Keratinocyte (primary cell): ENCODE measurements at regions not wholly inside any gene's neighbourhood (a gene's known extent, or its start where the extent isn't known, plus 50 kb on each side); places are given as distances from the start of the nearest gene placed in this dataset.

ENCODE experiments used
- DNase-seq: peaks from one replicate; pipeline ENCODE4 v3.0.0-alpha.2; 2011; ENCODE audit warnings: low read depth, missing footprints, low spot score
- FAIRE-seq: peaks from 2 replicates; lab custom pipeline; 2011; peaks lifted over from hg19 to GRCh38; lab: Jason Lieb, UNC
- H2AFZ ChIP-seq: 2 replicates; pipeline ENCODE4 v1.6.0; 2012; ENCODE audit warnings: low read length, control low read depth, inconsistent platforms; ENCODE audit not compliant: control insufficient read depth
- H3K27ac ChIP-seq: 2 replicates; pipeline ENCODE4 v1.5.1; 2011; ENCODE audit warnings: low read length; ENCODE audit not compliant: control insufficient read depth, insufficient read depth
- H3K27me3 ChIP-seq: 3 replicates; pipeline ENCODE4 v1.6.0; 2011; ENCODE audit warnings: low read length; ENCODE audit not compliant: control insufficient read depth, insufficient read depth; ENCODE audit errors: extremely low read depth
- H3K36me3 ChIP-seq, 2 experiments: 2 replicates in 1 of 2; 3 replicates in 1 of 2; pipeline ENCODE4 v1.5.1; 2011; ENCODE audit warnings: low read length in 2 of 2, mild to moderate bottlenecking in 1 of 2; ENCODE audit not compliant: control insufficient read depth in 2 of 2, insufficient read depth in 2 of 2; ENCODE audit errors: extremely low read depth in 1 of 2
- H3K4me1 ChIP-seq: 3 replicates; pipeline ENCODE4 v1.5.1; 2011; ENCODE audit warnings: low read length; ENCODE audit not compliant: control insufficient read depth, insufficient read depth; ENCODE audit errors: extremely low read depth
- H3K4me2 ChIP-seq: 3 replicates; pipeline ENCODE4 v1.6.0; 2011; ENCODE audit warnings: low read depth, low read length; ENCODE audit not compliant: control insufficient read depth, insufficient read depth; ENCODE audit errors: extremely low read depth
- H3K4me3 ChIP-seq, 3 experiments: fragments of 200-600 bp in 1 of 3; sonication (generic) in 1 of 3; 2 replicates in 2 of 3; 3 replicates in 1 of 3; pipeline ENCODE4 v1.5.1; 2011 to 2016; ENCODE audit warnings: low read length in 3 of 3, mild to moderate bottlenecking in 3 of 3, control low read depth in 2 of 3, inconsistent platforms in 1 of 3, low read depth in 1 of 3, mixed read lengths in 1 of 3, mixed run types in 1 of 3, moderate library complexity in 1 of 3; ENCODE audit not compliant: control insufficient read depth in 2 of 3, insufficient read depth in 2 of 3; ENCODE audit errors: extremely low read depth in 1 of 3
- H3K79me2 ChIP-seq: 2 replicates; pipeline ENCODE4 v1.6.0; 2012; ENCODE audit warnings: low read length; ENCODE audit not compliant: control insufficient read depth, insufficient read depth
- H3K9ac ChIP-seq: 3 replicates; pipeline ENCODE4 v1.6.0; 2011; ENCODE audit warnings: low read length; ENCODE audit not compliant: control insufficient read depth, insufficient read depth; ENCODE audit errors: extremely low read depth
- H3K9me1 ChIP-seq: 3 replicates; pipeline ENCODE4 v1.6.0; 2011; ENCODE audit warnings: low read length; ENCODE audit not compliant: control insufficient read depth, insufficient read depth; ENCODE audit errors: extremely low read depth
- H3K9me3 ChIP-seq: 2 replicates; pipeline ENCODE4 v1.5.1; 2012; ENCODE audit warnings: low read depth, low read length; ENCODE audit not compliant: control insufficient read depth
- H4K20me1 ChIP-seq: 3 replicates; pipeline ENCODE4 v1.6.0; 2011; ENCODE audit warnings: low read length; ENCODE audit not compliant: control insufficient read depth, insufficient read depth; ENCODE audit errors: extremely low read depth
- EZH2 ChIP-seq: IDR thresholded peaks from one replicate; pipeline ENCODE4 v1.6.1; 2012; ENCODE audit warnings: inconsistent platforms, mild to moderate bottlenecking, low read length, moderate library complexity
- dilution Hi-C: fragments of 300-500 bp; cut with MboI; formaldehyde crosslinking; loops from one replicate; pipeline ENCODE4 v1.7.0; 2020; ENCODE audit warnings: low sequenced_read_pairs; ENCODE audit not compliant: extremely low pct_ligation_motif_present
- TF ChIP-seq, protein P1 (sequence below), 3 experiments: IDR thresholded peaks in 1 of 3; conservative IDR thresholded peaks in 1 of 3; optimal IDR thresholded peaks in 1 of 3; 2 replicates in 2 of 3; 3 replicates in 1 of 3; pipeline versions ENCODE3 to v1.5.1; 2011; ENCODE audit warnings: low read length in 3 of 3, mild to moderate bottlenecking in 3 of 3, moderate library complexity in 2 of 3, control low read depth in 1 of 3, inconsistent platforms in 1 of 3; ENCODE audit not compliant: insufficient read depth in 2 of 3; ENCODE audit errors: extremely low read depth in 1 of 3

DNA sequence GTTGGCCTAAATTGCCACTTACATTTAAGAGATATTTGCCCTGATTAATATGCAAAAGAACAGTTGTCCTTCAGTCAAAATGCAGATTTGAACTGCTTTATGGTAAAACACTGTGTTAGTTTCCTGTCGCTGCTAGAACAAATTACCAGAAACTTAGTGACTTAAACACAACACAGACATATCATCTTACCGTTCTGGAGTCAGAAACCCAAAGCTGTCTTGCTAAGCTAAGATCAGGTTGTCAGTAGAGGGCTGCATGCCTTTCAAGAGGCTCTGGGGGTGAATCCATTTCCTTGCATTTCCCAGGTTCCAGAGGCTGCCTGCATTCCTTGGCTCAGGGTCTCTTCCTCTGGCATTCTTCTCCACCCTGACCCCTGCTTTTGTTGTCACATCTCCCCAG, 149.5 kb downstream of the FAM161A start:
- Histone ChIP-seq H3K4me3 (no peak overlapping the region), H3K36me3 (no peaks in the 10 kb centered on the region), H3K9me1 (no peaks in the 10 kb centered on the region), H2AFZ (no peak overlapping the region), H3K79me2 (no peaks in the 10 kb centered on the region), H3K27ac (no peak overlapping the region), H3K9me3 (no peaks in the 10 kb centered on the region), H3K27me3 (no peaks in the 10 kb centered on the region), H3K9ac (no peak overlapping the region), H4K20me1 (no peaks in the 10 kb centered on the region), H3K4me2 (no peak overlapping the region), H3K4me1 (no peaks in the 10 kb centered on the region)
- DNase-seq (no peak), FAIRE-seq (no peak)
- dilution Hi-C loops = no loop called here
- TF ChIP-seq EZH2 = no peak
- TF ChIP-seq, protein P1, sequence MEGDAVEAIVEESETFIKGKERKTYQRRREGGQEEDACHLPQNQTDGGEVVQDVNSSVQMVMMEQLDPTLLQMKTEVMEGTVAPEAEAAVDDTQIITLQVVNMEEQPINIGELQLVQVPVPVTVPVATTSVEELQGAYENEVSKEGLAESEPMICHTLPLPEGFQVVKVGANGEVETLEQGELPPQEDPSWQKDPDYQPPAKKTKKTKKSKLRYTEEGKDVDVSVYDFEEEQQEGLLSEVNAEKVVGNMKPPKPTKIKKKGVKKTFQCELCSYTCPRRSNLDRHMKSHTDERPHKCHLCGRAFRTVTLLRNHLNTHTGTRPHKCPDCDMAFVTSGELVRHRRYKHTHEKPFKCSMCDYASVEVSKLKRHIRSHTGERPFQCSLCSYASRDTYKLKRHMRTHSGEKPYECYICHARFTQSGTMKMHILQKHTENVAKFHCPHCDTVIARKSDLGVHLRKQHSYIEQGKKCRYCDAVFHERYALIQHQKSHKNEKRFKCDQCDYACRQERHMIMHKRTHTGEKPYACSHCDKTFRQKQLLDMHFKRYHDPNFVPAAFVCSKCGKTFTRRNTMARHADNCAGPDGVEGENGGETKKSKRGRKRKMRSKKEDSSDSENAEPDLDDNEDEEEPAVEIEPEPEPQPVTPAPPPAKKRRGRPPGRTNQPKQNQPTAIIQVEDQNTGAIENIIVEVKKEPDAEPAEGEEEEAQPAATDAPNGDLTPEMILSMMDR (optimal IDR thresholded peaks at IDR 0.05 in 1 of 3, IDR thresholded peaks at IDR 0.05 in 1 of 3, conservative IDR thresholded peaks at IDR 0.05 in 1 of 3; ENCODE audit: extremely low read depth in 1 of 3, insufficient read depth in 2 of 3, low read length in 3 of 3) = no peak

DNA sequence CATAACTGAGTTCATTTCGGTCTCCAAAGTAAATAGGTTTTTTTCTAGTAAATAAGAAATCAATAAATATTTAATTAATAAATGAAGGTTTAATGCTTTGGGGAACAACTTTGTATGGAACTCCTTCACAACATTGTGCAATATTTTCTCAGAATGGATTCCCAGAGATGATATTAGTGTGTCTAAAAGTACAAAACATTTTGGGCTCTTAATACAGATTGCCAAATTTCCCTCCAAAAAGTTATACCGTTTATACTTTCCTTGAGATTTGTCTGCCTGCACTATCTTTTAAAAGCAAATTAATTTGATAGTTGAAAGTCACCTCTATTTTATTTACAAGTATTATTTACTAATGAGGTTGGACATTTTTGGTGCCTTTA, 151.8 kb downstream of the FAM161A start:
- TF ChIP-seq, protein P1 (optimal IDR thresholded peaks at IDR 0.05 in 1 of 3, IDR thresholded peaks at IDR 0.05 in 1 of 3, conservative IDR thresholded peaks at IDR 0.05 in 1 of 3; ENCODE audit: extremely low read depth in 1 of 3, insufficient read depth in 2 of 3, low read length in 3 of 3) = no peak
- TF ChIP-seq EZH2 = no peak
- Histone ChIP-seq H3K36me3 (no peaks in the 10 kb centered on the region), H3K4me1 (peaks cover 2% of the 10 kb centered on the region), H3K9ac (no peak overlapping the region), H3K79me2 (no peaks in the 10 kb centered on the region), H3K9me1 (no peaks in the 10 kb centered on the region), H3K4me3 (no peak overlapping the region), H3K4me2 (no peak overlapping the region), H2AFZ (no peak overlapping the region), H3K27me3 (no peaks in the 10 kb centered on the region), H4K20me1 (no peaks in the 10 kb centered on the region), H3K9me3 (no peaks in the 10 kb centered on the region), H3K27ac (no peak overlapping the region)
- DNase-seq (no peak), FAIRE-seq (no peak)
- dilution Hi-C loops = no loop called here
